ENCODE measurements at regions not wholly inside any gene's neighbourhood (a gene's known extent, or its start where the extent isn't known, plus 50 kb on each side); places are given as distances from the start of the nearest gene placed in this dataset.

- TF ChIP-seq CTCF (conservative IDR thresholded peaks at IDR 0.05; ENCODE audit: low read length): no peak
- no peak for TF ChIP-seq EZH2phosphoT487 (IDR thresholded peaks at IDR 0.05; ENCODE audit: borderline replicate concordance)
Observed at GRCh38 chr12:114767084-114767760, 83.2 kb upstream of the TBX3 start.

Measured in Loucy (cell line).